BJ (cell line): ENCODE measurements at regions not wholly inside any gene's neighbourhood (a gene's known extent, or its start where the extent isn't known, plus 50 kb on each side); places are given as distances from the start of the nearest gene placed in this dataset.

Experiments used
- CTCF ChIA-PET: fragments of 350-600 bp; formaldehyde crosslinking; extraction: SDS; loops from one replicate; lab custom pipeline; 2021; ENCODE audit warnings: antibody characterized with exemption, inconsistent platforms; lab: Yijun Ruan, JAX
- POLR2A ChIA-PET: fragments of 300-600 bp; sonication (Branson Sonifier 250); formaldehyde crosslinking; extraction: SDS; loops from one replicate; lab custom pipeline; 2021; ENCODE audit warnings: antibody characterized with exemption; lab: Charles Lee
- DNase-seq: peaks from one replicate; pipeline ENCODE4 v3.0.0-alpha.2; 2011; ENCODE audit warnings: low read depth
- H3K27me3 ChIP-seq: 2 replicates; pipeline ENCODE4 v1.6.0; 2011; ENCODE audit warnings: low read length; ENCODE audit not compliant: control insufficient read depth, insufficient read depth
- H3K36me3 ChIP-seq: 2 replicates; pipeline ENCODE4 v1.5.1; 2011; ENCODE audit warnings: low read length; ENCODE audit not compliant: control insufficient read depth, insufficient read depth
- H3K4me3 ChIP-seq: 2 replicates; pipeline ENCODE4 v1.5.1; 2011; ENCODE audit warnings: low read depth, mild to moderate bottlenecking, control low read depth, low read length
- CTCF ChIP-seq: IDR thresholded peaks from 2 replicates; pipeline ENCODE4 v1.5.1; 2011; ENCODE audit warnings: low read depth, mild to moderate bottlenecking, control low read depth, inconsistent platforms, low read length, moderate library complexity; ENCODE audit not compliant: insufficient read depth

DNA sequence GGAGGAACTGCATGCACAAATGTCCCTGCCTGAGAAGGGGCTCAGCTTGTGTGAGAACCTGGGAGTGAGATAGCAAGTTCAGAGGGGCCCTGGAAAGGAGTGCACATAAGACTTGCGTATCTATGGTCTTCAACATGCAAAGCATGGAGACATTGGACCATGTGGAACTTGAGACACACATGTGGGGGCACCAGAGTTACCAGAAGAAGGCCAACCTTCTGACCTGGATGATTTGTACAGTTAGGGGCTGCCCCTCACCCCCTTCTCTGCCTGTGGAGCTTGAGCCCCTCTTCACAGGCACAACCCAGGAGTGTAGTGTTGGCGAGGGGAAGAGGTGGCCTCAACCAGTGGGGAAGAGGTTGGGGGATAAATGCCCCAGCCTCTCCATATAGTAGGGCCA is 165.0 kb upstream of the ARL4C start:
- POLR2A ChIA-PET = no interaction called here
- DNase-seq = no peak
- no peak for TF ChIP-seq CTCF
- Histone ChIP-seq H3K4me3 (no peak overlapping the region), H3K27me3 (no peaks in the 10 kb centered on the region), H3K36me3 (no peaks in the 10 kb centered on the region)
- CTCF ChIA-PET = interaction anchor here (1.3 kb wide), 1 partner anchor 11 kb away, joined by 4 read pairs; no protein-coding TSS in a partner anchor

GRCh38 chr2:234661175-234661574 is 164.3 kb upstream of the ARL4C start:
- CTCF ChIA-PET = interaction anchor here (1.3 kb wide), 1 partner anchor 12 kb away, joined by 4 read pairs; no protein-coding TSS in a partner anchor
- Histone ChIP-seq H3K4me3 (no peak overlapping the region), H3K27me3 (no peaks in the 10 kb centered on the region), H3K36me3 (no peaks in the 10 kb centered on the region)
- POLR2A ChIA-PET = no interaction called here
- DNase-seq = no peak
- TF ChIP-seq CTCF = no peak

DNA sequence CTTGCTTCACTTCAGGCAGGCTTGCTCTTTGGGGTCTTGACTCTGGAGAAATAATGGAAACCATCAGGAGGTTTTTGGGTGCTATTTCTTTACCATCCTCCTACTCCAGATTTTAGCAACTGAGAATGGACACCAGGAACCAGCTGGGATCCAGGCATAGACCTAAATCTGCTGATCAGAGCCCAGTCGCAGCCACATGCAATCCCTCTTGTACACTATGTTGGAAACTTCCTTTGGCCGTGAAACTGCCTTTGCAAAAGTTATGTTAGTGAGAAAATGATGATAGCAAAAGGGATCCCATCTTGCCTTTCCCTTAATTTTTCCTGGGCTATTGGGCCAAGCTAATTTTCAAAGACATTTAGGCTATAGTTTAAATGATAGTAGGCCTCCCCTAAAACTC is 158.8 kb upstream of the ARL4C start:
- ChIA-PET POLR2A (no interaction called here), CTCF (interaction anchor here (3.2 kb wide), 1 partner anchor 14 kb away, joined by 8 read pairs; no protein-coding TSS in a partner anchor)
- Histone ChIP-seq H3K4me3 (no peak overlapping the region), H3K27me3 (no peaks in the 10 kb centered on the region), H3K36me3 (no peaks in the 10 kb centered on the region)
- no peak for TF ChIP-seq CTCF
- no peak for DNase-seq

DNA sequence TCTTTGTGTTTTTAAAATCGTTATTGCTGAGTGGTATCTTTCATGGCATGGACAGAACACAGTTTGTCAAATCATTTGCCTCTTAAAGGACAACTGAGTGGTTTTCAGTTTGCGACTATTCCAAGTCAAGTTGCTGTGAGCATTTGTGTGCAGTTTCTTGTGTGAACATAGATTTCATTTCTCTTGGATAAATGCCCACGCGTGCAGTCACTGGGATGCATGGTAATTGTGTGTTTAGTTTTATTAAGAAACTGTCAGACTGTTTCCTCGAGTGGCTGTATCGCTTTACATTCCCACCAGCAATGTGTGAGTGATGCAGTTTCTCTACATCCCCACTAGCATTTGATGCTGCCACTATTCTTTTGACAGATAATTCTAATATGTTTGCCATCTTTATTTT is 154.0 kb upstream of the ARL4C start:
- Histone ChIP-seq H3K36me3 (no peaks in the 10 kb centered on the region), H3K27me3 (no peaks in the 10 kb centered on the region), H3K4me3 (no peak overlapping the region)
- CTCF ChIA-PET = no interaction called here
- TF ChIP-seq CTCF = no peak
- POLR2A ChIA-PET = no interaction called here
- no peak for DNase-seq

- ChIA-PET CTCF (no interaction called here), POLR2A (no interaction called here)
- Histone ChIP-seq H3K36me3 (no peaks in the 10 kb centered on the region), H3K4me3 (no peak overlapping the region), H3K27me3 (no peaks in the 10 kb centered on the region)
- DNase-seq = no peak
- TF ChIP-seq CTCF = no peak
These were observed 153.1 kb upstream of the ARL4C start for GRCh38 chr2:234649951-234650350.
